HG02943 (cell line): ENCODE measurements at regions not wholly inside any gene's neighbourhood (a gene's known extent, or its start where the extent isn't known, plus 50 kb on each side); places are given as distances from the start of the nearest gene placed in this dataset.
"Not testable (repeated sequence)": the region's sequence is repeated elsewhere in the genome, so short reads cannot be mapped to it uniquely, and the experiment has no call there.

Source experiments
- ATAC-seq: cut with Tn5 transposase; IDR thresholded peaks from one replicate; pipeline ENCODE4 v1.9.1; 2021; ENCODE audit warnings: mild to moderate bottlenecking, low read depth, moderate library complexity; ENCODE audit not compliant: unreplicated experiment

DNA sequence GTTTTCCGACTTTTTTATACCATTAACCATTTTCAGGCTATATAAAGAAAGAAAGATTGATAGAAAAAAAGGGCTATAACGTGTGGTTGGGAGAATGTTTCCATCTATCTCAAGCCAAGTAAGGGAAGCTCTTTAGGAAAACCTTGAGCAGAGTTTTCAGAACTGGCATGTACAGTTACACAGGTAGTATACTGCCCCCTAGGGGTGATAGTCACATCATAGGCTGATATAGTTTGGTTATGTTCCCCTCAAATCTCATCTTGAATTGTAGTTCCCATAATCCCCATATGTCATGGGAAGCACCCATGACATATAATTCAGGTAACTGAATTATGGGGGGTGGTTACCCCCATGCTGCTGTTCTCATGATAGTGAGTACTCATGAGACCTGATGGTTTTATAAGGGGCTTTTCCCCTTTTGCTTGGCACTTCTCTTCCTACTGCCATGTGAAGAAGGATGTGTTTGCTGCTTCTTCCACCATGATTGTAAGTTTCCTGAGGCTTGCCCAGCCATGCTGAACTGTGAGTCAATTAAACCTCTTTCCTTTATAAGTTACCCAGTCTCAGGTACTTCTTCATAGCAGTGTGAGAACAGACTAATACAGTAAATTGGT, 186.8 kb downstream of the TMA16 start:
- peak; percentile 86 for ATAC-seq

DNA sequence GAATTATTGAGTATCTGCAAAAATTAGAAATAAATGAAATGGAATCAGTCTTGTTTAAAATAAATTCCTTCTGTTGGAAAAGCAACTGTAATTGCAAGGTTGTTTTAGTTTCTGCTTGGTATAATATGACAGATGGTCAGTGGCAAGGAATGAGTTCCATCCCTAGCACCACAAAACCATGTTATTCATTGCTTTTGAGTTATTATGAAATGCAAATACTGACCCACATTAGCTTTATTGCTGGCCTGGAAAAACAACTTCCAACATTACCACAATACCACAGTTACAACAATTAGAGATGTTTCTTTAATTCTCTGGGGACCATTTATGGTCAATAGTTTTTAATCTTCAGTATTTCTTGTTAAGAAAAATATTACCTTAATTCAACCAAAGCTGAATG, 194.4 kb downstream of the TMA16 start:
- ATAC-seq, result no peak

DNA sequence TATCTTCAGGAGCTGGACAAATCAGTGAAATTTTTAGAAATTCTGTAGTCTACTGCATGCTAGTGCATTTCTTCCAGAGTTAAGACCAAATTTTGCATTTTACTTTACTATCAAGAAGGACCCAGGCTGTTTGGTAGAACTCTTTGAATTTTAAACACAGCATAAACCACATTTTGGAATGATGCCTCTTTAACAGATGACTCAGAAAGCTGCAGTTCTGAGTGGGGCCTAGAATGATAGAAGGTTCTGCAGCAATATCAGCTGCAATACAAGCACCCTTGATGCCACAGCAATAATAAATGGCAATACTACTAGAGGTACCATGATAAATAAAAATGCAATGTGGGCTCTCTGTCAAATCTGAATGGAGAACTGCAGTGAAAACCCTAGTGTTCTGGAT, 198.7 kb downstream of the TMA16 start:
- no peak for ATAC-seq

DNA sequence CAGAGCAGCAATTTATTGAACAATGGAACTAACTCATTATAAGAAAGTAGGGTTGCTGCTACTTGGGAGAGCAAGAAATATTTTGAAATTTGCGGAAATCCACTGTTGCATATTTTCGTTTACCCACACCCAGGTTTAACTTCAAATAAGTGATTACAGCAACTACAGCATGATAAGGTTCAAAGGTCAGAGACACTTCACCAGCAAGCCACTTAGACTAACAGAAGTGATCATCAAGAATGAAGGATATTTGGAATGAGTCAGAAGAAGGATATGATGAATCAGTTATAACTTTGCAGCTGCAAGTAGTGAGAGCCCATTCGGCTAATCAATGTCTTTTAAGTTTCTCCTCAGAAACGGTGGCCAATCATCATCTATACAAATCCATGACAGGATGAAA, 199.3 kb downstream of the TMA16 start:
- no peak for ATAC-seq

DNA sequence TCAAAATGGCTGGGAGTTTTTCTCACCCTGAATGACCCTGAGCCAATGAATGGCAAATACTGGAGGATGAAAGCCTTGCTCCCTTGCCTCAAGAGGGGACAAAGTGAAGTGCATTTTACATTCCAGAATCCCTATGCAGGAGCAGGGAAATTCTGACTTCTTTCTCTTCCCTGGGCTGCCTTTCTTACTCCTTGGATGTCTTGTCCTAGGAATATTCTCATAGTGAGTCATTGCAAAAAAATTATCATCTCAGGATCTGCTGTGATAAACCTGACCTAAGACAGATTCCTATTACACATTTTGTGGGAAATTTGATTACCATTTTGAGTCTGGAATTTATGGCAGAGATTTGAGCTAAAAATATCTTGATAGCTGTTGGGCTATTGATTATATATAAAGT, 199.9 kb downstream of the TMA16 start:
- ATAC-seq, result no peak

DNA sequence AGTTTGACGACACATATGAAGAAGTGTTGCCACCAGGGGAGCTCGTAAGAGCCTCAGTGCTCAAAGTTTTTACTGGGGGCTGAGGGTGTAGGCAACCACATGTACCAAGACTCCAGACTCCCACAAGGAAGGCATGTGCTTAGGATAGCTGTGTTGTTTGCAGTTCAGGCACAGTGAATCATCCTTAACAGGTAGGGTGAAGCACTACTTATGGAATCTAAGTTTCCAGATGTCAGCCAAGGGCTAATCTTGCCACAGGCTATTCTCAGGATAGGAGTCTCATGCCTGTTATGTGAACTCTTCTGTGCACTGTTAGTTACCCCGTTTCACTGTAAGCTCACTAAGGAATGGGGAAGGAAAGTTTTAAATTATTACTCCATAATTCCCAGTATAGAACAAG, 202.6 kb downstream of the TMA16 start:
- ATAC-seq, result no peak

DNA sequence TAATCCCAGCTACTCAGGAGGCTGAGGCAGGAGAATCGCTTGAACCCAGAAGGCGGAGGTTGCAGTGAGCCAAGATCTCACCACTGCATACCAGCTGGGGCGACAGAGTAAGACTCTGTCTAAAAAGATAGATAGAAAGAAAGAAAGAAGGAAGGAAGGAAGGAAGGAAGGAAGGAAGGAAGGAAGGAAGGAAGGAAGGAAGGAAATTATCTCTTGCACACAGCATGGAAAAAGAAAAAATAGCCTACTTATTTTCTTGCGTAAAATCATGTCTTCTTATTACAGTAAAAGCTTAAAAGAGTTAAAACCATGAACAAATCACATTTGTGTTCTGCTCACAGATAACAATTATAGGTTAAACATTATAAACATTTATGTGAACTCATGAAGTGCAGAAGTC, 205.9 kb downstream of the TMA16 start:
- ATAC-seq, result not testable (repeated sequence)

DNA sequence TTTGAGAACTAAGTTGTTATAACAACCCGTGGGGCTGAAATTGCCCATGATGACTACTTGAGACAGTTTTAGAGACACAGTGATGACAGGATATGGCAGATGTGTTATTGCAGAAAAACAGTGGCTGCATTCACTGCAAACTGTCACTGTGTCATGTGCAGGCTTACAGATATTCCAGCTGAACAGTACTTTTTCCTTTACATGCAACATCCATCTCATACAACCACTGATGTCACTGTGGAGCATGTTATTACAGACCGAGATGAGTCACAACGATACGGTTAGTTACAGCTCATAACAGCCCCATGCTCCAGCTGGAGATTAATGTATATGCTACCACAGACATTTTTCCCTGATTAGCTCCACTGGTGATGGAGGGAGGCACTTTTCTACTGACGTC, 207.4 kb downstream of the TMA16 start:
- peak; percentile 86 for ATAC-seq

DNA sequence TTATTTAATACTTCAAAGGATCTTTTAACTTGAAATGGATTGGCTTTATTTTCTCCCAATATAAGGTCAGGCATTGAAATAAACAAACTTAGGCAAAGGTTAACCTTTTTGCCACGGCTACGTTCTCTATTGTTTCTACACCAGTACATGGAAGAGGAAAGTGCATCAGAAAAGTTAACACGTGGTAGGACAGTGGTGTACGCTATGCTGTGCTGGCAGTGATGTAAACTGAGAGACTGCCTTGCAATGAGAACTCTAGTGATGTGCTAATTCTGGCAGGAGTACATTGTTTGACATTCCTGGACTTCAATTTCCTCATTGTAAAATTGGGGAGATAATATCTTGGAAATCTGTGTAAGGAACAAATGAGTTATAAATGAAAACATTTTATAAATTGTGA, 208.2 kb downstream of the TMA16 start:
- ATAC-seq, result no peak

DNA sequence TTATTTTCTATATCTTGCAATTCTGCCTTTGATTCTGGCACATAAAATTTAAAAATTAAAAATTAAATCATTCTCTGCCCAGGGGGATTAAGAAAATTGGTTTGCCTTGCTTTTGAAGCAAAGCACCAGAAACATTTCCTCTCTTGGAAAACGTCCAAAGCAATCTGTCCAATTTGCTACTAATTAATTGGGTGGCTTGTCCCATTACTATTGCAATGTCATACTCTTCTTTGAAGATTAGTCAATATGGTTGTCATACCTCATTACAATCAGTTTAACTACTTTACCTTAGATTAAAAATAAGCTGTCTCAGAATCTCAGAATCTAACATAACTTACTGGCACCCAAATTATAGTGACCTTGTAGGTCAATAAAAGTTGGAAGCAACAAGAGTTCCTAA, 208.8 kb downstream of the TMA16 start:
- ATAC-seq, result no peak

DNA sequence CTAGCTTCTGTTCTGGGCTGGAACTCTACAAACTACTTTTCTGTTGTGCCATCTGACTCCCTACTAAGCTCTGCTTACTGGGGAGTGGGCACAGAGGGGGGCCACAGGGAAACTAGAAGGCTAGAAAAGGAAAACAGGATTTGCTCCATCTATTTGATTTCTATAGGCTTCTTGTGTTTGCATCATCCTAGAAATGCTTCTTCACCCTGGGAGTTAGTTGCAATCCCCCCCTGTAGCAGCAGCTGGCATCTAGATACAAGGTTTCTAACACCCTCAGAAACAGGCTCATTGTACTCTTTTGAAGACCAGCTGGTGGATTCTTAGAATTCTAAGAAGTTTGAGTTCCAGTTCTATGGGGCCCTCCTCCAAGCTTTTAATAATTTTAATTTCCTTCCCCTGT, 213.4 kb downstream of the TMA16 start:
- ATAC-seq, result no peak

DNA sequence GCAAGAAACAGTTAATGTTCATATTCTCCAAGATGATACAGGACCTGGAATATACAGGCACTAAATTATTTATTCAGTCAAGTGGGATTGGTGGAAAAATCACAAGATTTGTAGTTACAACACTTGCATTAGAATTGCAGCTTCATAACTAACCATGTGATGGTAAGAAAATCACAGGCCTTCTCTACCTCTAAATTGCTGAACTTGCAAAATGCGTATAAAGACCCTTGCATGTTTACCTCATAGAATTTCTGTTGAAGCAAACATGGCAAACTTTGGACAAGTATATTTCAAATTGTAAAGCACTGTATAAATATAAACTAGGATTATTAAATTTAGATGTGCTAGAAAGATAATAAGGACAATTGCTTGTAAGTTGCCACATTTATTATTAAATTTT, 215.1 kb downstream of the TMA16 start:
- no peak for ATAC-seq

DNA sequence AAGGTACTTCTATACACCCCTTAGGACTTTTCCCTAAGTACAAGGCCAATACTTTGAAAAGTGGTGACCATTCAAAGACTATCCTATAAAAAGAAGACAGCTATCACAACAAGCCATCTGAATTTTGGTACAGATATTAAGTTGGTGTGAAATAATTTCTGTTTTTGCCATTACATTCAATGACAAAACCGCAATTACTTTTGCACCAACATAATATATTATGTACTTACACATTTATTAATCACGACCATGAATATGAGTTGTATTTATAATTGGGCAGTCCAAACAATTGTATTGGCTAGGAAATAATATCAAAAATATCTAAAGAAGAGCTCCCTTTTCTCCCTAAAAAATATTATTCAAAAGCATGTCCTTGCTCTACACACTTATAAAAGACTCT, 215.7 kb downstream of the TMA16 start:
- ATAC-seq, result no peak

DNA sequence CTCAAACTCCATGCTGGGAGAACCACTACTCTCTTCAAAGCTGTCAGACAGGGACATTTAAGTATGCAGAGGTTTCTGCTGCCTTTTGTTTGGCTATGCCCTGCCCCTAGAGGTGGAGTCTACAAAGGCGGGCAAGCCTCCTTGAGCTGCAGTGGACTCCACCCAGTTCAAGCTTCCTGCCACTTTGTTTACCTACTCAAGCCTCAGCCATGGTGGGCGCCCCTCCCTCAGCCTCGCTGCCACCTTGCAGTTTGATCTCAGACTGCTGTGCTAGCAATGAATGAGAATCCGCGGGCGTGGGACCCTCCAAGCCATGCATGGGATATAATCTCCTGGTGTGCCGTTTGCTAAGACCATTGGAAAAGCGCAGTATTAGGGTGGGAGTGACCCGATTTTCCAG, 230.0 kb downstream of the TMA16 start:
- ATAC-seq, result not testable (repeated sequence)

DNA sequence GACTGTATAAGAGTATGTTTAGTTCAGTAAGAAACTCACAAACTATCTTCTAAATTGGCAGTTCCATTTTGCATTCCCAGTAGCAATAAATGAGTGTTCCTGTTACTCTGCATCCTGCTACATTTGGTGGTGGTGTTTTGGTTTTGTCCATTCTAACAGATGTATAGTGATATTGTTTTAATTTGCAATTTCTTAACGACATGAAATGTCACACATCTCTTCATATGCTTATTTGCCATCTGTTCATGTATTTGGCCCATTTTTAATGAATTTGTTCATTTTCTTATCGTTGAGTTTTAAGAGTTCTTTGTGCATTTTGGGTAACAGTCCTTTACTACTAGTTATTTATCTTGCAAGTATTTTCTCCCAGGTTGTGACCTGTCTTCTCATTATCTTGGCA, 232.2 kb downstream of the TMA16 start:
- no peak for ATAC-seq

DNA sequence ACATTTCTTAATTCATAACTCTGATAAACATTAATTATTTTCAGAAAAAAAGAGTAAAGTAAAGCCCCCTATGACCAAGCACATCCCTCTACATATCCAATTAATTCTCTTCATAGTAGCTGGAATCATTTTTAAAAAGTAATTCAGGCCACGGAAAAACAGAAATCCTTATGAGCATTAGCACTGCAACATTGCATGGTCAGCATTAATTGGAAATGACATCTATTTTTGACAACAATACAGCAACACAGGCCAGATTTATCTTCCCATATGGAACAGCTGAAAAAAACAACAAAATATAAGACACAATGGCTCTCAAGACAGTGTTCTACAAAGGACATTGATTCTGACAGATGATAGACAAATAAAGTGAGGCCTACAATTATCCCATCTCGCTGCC, 236.6 kb downstream of the TMA16 start:
- no peak for ATAC-seq

DNA sequence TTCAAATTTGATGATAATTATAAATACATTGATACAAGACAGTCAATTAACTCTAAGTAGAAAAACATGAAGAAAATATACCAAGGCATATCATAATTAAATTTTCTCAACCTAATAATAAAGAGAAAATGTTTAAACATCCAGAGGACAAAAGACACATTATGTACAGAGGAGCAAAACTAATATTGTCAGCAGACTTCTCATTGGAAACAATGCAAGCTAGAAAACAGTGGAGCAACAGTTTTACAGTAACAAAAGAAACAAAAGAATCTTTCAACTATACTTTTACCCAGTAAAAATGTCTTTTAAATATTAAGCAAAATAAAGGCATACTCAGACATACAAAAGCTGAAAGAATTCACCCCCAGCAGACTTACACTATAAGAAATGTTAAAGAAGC, 238.0 kb downstream of the TMA16 start:
- ATAC-seq, result no peak

DNA sequence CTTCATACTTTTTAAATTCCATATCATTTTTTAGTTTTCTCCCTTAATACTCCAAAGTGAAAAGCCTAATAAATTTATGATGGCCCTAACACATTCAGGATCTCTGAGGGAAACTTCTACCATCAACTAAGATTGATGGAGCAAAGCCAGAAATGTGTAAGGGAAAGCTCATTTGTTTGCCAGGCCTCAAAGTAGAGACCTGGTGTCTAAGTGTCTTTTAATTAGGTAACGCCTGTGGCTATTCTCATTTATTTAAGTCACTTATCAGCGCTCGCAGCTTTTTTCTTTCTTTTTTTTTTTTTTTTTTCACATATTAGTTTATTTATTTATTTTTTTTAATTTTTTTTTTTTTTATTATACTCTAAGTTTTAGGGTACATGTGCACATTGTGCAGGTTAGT, 242.4 kb downstream of the TMA16 start:
- no peak for ATAC-seq

DNA sequence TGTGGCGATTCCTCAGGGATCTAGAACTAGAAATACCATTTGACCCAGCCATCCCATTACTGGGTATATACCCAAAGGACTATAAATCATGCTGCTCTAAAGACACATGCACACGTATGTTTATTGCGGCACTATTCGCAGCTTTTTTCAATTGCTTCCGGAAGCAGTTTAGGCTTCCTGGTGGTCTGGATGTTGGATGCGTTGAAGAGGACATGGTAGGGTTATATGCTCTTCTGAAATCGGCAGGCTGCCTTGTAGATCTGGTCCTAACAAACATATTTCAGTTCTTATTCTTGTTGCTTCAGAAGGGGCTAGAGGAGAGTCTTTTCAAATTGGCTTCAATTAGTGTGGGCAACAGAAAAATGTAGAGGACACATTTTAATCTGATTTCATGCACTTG, 243.4 kb downstream of the TMA16 start:
- ATAC-seq, result not testable (repeated sequence)

DNA sequence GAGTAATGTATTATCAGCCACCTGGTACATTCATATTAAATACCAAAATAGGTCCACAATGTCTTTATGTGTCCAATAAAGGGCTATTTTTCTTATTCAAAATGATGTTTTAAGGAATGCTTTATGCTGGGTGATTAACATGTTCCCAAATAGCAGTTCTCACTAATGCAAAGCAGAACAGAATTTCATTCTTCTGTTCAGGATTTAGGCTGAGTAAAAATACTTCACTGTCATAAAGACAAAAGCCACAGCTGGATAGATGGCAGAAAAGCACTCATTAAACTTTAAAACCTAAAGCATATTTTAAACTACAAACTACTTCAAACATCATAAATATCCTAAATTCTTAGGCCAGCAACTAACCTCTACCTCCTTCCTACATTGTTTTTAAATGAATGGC, 244.0 kb downstream of the TMA16 start:
- no peak for ATAC-seq

DNA sequence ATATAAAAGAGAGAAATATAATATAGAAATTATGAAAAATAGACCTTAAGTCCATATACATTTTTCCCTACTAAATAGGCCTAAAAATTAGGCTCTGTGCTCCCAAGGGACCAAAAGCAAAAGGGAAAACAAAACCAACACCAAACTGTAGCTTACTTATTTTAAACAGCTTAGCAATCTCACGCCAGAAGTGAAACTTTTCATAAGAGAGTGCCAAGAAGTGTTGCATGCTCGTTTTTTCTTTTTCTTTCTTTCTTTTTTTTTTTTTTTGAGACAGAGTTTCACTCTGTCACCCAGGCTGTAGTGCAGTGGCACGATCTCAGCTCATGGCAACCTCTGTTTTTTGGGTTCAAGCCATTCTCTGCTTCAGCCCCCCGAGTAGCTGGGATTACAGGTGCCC, 250.4 kb downstream of the TMA16 start:
- ATAC-seq, result peak; percentile 91

DNA sequence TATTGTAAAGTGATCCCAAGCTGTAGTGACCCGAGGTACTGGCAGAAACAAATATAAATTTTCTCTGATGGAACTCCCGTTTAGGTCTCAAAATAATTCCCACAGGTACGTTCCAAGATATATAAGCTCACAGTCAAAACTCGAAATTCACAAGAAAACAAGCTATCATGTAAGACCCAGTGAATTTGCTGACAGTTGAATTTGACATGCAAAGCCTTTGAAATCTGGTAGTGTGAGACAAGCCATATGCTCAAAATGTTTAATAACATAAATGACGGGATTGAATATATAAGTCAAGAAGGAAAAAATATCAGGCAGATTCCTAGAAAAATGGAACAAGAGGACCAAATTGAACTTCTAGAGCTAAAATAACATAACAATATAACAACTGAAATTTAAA, 252.8 kb downstream of the TMA16 start:
- no peak for ATAC-seq

DNA sequence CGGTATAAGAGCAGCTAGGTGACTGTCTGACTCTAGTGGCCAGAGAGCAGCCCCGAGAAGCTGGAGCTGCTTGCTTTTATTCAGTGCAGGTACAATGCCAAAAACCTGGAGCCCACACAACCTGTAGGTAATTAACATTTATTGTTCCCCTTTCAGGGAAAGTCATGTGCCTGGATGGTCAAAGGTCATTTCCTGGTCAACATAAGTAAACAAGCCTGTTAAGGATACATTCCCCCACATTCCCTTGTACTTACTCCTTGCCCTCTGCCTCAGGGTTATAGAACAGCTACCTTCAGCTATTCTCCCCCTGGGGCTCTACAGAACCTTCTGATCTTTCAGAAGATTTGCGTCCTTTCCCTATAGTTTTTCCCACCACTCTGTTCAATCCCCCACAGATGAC, 253.4 kb downstream of the TMA16 start:
- no peak for ATAC-seq
